HCT116 (cell line): ENCODE measurements at regions not wholly inside any gene's neighbourhood (a gene's known extent, or its start where the extent isn't known, plus 50 kb on each side); places are given as distances from the start of the nearest gene placed in this dataset.

Source experiments
- ATAC-seq: fragments of 200-7000 bp; cut with Tn5 transposase; 2 replicates; pipeline ENCODE4 v1.9.1; 2020; ENCODE audit warnings: mild to moderate bottlenecking, moderate library complexity
- BruUV-seq: library from RNA; stranded (reverse); fragments of 400-500 nt; replicated peaks from 2 replicates; lab custom pipeline; 2021; lab: Mats Ljungman, UMichigan
- CTCF ChIA-PET: fragments of 300-600 bp; sonication (Branson Sonifier 250); formaldehyde crosslinking; loops from one replicate; lab custom pipeline; 2021; ENCODE audit warnings: antibody characterized with exemption; lab: Charles Lee
- POLR2A ChIA-PET: fragments of 300-600, 350-600 bp; sonication (Branson Sonifier 250); formaldehyde crosslinking; loops from one replicate; lab custom pipeline; 2021; ENCODE audit warnings: antibody characterized with exemption; lab: Charles Lee
- RAD21 ChIA-PET, 2 experiments: fragments of 300-600 bp; sonication (Branson Sonifier 250); formaldehyde crosslinking; loops; one replicate each; lab custom pipeline; 2023; ENCODE audit warnings: low total read pairs in 2 of 2; ENCODE audit not compliant: uncharacterized antibody in 2 of 2, unreplicated experiment in 2 of 2, low non-redundant PET in 1 of 2; lab: Charles Lee
- DNase-seq: peaks from one replicate; pipeline ENCODE4 v3.0.0-alpha.2; 2010; ENCODE audit warnings: low read depth, low spot score
- H2AFZ ChIP-seq: fragments of 200-600 bp; shearing (Covaris generic), sonication (generic); 2 replicates; pipeline ENCODE4 v1.6.1; 2017; ENCODE audit warnings: low read depth, mixed run types, mixed read lengths, antibody characterized with exemption, low read length; ENCODE audit not compliant: poor library complexity, severe bottlenecking
- H3K27ac ChIP-seq: 2 replicates; pipeline ENCODE4 v1.5.1; 2012; ENCODE audit warnings: low read depth, low read length
- H3K27me3 ChIP-seq: fragments of 200-600 bp; sonication (generic); 2 replicates; pipeline ENCODE4 v1.6.1; 2016; ENCODE audit warnings: mixed run types, low read length, mixed read lengths; ENCODE audit not compliant: insufficient read depth
- H3K36me3 ChIP-seq, 2 experiments: fragments of 200-500 bp in 1 of 2; fragments of 200-600 bp in 1 of 2; sonication (Bioruptor generic) in 1 of 2; sonication (generic) in 1 of 2; 2 replicates each; pipeline versions ENCODE4 v1.5.1 to v1.6.1; 2014 to 2016; ENCODE audit warnings: low read length in 2 of 2, inconsistent platforms in 1 of 2, mixed read lengths in 1 of 2, mixed run types in 1 of 2; ENCODE audit not compliant: insufficient read depth in 2 of 2, control insufficient read depth in 1 of 2
- H3K4me1 ChIP-seq, 2 experiments: fragments of 200-600 bp in 1 of 2; sonication (generic) in 1 of 2; 2 replicates each; pipeline versions ENCODE4 v1.5.1 to v1.6.1; 2012 to 2017; ENCODE audit warnings: low read length in 2 of 2, inconsistent platforms in 1 of 2, mild to moderate bottlenecking in 1 of 2, mixed read lengths in 1 of 2, mixed run types in 1 of 2, moderate library complexity in 1 of 2; ENCODE audit not compliant: insufficient read depth in 2 of 2, control insufficient read depth in 1 of 2
- H3K4me2 ChIP-seq: fragments of 200-600 bp; sonication (generic); 2 replicates; pipeline ENCODE4 v1.6.1; 2017; ENCODE audit warnings: mixed run types, low read length, mixed read lengths
- H3K4me3 ChIP-seq, 2 experiments: fragments of 200-600 bp in 1 of 2; sonication (generic) in 1 of 2; replicated peaks in 1 of 2; 2 replicates each; pipeline ENCODE4 v1.5.1; 2011 to 2016; ENCODE audit warnings: low read length in 2 of 2, control low read depth in 1 of 2, low read depth in 1 of 2, mild to moderate bottlenecking in 1 of 2, mixed read lengths in 1 of 2, mixed run types in 1 of 2
- H3K79me2 ChIP-seq: fragments of 200-600 bp; sonication (generic); 2 replicates; pipeline ENCODE4 v1.6.1; 2017; ENCODE audit warnings: mild to moderate bottlenecking, mixed run types, low read length, moderate library complexity, mixed read lengths; ENCODE audit not compliant: insufficient read depth
- H3K9ac ChIP-seq: fragments of 200-600 bp; sonication (generic); 2 replicates; pipeline ENCODE4 v1.6.1; 2016; ENCODE audit warnings: low read length, mixed read lengths
- H3K9me2 ChIP-seq: fragments of 200-600 bp; sonication (generic), shearing (Covaris generic); 2 replicates; pipeline ENCODE4 v1.6.1; 2017; ENCODE audit warnings: mixed run types, mild to moderate bottlenecking, moderate library complexity; ENCODE audit not compliant: insufficient read depth
- H3K9me3 ChIP-seq, 2 experiments: fragments of 200-500 bp in 1 of 2; fragments of 200-600 bp in 1 of 2; sonication (Bioruptor generic) in 1 of 2; sonication (generic) in 1 of 2; 2 replicates each; pipeline ENCODE4 v1.6.1; 2014 to 2017; ENCODE audit warnings: low read length in 2 of 2, mixed read lengths in 2 of 2, inconsistent platforms in 1 of 2, low read depth in 1 of 2, mild to moderate bottlenecking in 1 of 2, mixed run types in 1 of 2, moderate library complexity in 1 of 2; ENCODE audit not compliant: control insufficient read depth in 1 of 2, insufficient read depth in 1 of 2
- H4K20me1 ChIP-seq: fragments of 200-600 bp; sonication (generic), shearing (Covaris generic); 2 replicates; pipeline ENCODE4 v1.6.1; 2017; ENCODE audit warnings: mixed run types, mild to moderate bottlenecking, moderate library complexity; ENCODE audit not compliant: insufficient read depth
- EGR1 ChIP-seq: IDR thresholded peaks from 2 replicates; pipeline ENCODE4 v1.6.1; 2012; ENCODE audit warnings: low read depth
- ELF1 ChIP-seq: IDR thresholded peaks from 2 replicates; pipeline ENCODE4 v1.6.1; 2012; ENCODE audit warnings: low read depth, borderline replicate concordance
- EZH2 ChIP-seq: fragments of 200-600 bp; sonication (generic); IDR thresholded peaks from 2 replicates; pipeline ENCODE4 v1.6.1; 2017; ENCODE audit warnings: antibody characterized with exemption, mixed run types
- EZH2phosphoT487 ChIP-seq: fragments of 200-600 bp; IDR thresholded peaks from 2 replicates; pipeline ENCODE4 v1.6.1; 2018; ENCODE audit warnings: antibody characterized with exemption, borderline replicate concordance
- FOSL1 ChIP-seq: IDR thresholded peaks from 2 replicates; pipeline ENCODE4 v1.6.1; 2012; ENCODE audit warnings: low read depth
- POLR2A ChIP-seq: IDR thresholded peaks from 2 replicates; pipeline ENCODE4 v1.7.0; 2011; ENCODE audit warnings: borderline replicate concordance; ENCODE audit not compliant: insufficient read depth, insufficient read length; ENCODE audit errors: extremely low read depth
- POLR2AphosphoS5 ChIP-seq: IDR thresholded peaks from 2 replicates; pipeline ENCODE4 v1.6.1; 2011; ENCODE audit warnings: mild to moderate bottlenecking, low read depth, low read length, moderate library complexity
- RAD21 ChIP-seq: IDR thresholded peaks from 2 replicates; pipeline ENCODE4 v1.6.1; 2012; ENCODE audit warnings: low read depth, mild to moderate bottlenecking
- SIN3A ChIP-seq: IDR thresholded peaks from 2 replicates; pipeline ENCODE4 v1.6.1; 2012; ENCODE audit warnings: low read depth
- SP1 ChIP-seq: IDR thresholded peaks from 2 replicates; pipeline ENCODE4 v1.6.1; 2012; ENCODE audit warnings: low read depth
- TCF7L2 ChIP-seq: IDR thresholded peaks from 2 replicates; pipeline ENCODE4 v1.7.0; 2011; ENCODE audit warnings: borderline replicate concordance, inconsistent platforms; ENCODE audit not compliant: insufficient read depth, insufficient read length; ENCODE audit errors: extremely low read depth
- YY1 ChIP-seq: IDR thresholded peaks from 2 replicates; pipeline ENCODE4 v1.6.1; 2011; ENCODE audit warnings: low read length, low read depth, moderate library complexity, mild to moderate bottlenecking; ENCODE audit not compliant: insufficient replicate concordance; ENCODE audit errors: extremely low read depth
- ZNF274 ChIP-seq: fragments of 200-500 bp; sonication (Bioruptor generic); IDR thresholded peaks from 2 replicates; pipeline ENCODE4 v1.6.1; 2014; ENCODE audit warnings: mild to moderate bottlenecking, low read depth, low read length, inconsistent platforms
- intact Hi-C: fragments of 100-400 bp; cut with micrococcal nuclease; formaldehyde crosslinking; loops from 2 replicates; pipeline ENCODE4 v1.10.0; 2022
- TF ChIP-seq, protein P1 (sequence below), 3 experiments: fragments of 200-600 bp in 1 of 3; sonication (generic) in 1 of 3; IDR thresholded peaks in 2 of 3; conservative IDR thresholded peaks in 1 of 3; 2 replicates each; pipeline ENCODE4 v1.5.1; 2012 to 2017; ENCODE audit warnings: low read depth in 2 of 3, low read length in 2 of 3, antibody characterized with exemption in 1 of 3, borderline replicate concordance in 1 of 3, control low read depth in 1 of 3, mild to moderate bottlenecking in 1 of 3, mixed read lengths in 1 of 3, mixed run types in 1 of 3, moderate library complexity in 1 of 3; ENCODE audit not compliant: insufficient read depth in 1 of 3
- TF ChIP-seq, protein P2 (sequence below): IDR thresholded peaks from 2 replicates; pipeline ENCODE4 v1.6.1; 2011; ENCODE audit warnings: mild to moderate bottlenecking, low read length, moderate library complexity; ENCODE audit not compliant: insufficient replicate concordance; ENCODE audit errors: extremely low read depth
- TF ChIP-seq, protein P3 (sequence below): IDR thresholded peaks from 2 replicates; pipeline ENCODE4 v1.6.1; 2012

DNA sequence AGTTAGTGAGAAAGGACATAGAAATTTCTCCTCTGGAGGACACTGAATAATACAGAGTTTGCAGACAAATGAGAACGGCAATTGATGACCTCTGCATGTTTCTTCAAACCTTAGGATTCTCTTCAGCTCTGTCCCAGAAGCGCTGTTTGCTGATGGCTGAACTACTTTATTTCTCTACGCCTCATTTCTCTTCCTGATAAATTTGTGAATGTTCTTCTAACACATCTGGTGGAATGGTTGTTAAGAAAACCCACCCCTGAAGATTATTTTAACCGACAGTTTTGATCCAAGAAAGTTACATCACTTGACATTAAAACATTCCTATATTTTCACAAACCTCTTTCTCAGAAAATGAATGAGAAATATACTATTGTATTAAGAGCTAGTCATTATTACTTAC is 1150.6 kb downstream of the DTWD2 start:
- no peak for DNase-seq
- no peak for ATAC-seq
- ChIA-PET RAD21 (no interaction called here), CTCF (no interaction called here), POLR2A (no interaction called here)
- no peaks in the 10 kb centered on the region for H4K20me1 ChIP-seq
- H3K36me3 ChIP-seq = no peaks in the 10 kb centered on the region
- no peak overlapping the region for H2AFZ ChIP-seq
- no peaks in the 10 kb centered on the region for H3K9me2 ChIP-seq
- BruUV-seq = no TSS peak
- no peaks in the 10 kb centered on the region for H3K9me3 ChIP-seq
- H3K79me2 ChIP-seq = no peaks in the 10 kb centered on the region
- H3K27ac ChIP-seq = no peak overlapping the region
- no peaks in the 10 kb centered on the region for H3K4me1 ChIP-seq
- no peaks in the 10 kb centered on the region for H3K27me3 ChIP-seq
- no peak overlapping the region for H3K4me2 ChIP-seq
- no peak overlapping the region for H3K9ac ChIP-seq
- TF ChIP-seq, protein P1, sequence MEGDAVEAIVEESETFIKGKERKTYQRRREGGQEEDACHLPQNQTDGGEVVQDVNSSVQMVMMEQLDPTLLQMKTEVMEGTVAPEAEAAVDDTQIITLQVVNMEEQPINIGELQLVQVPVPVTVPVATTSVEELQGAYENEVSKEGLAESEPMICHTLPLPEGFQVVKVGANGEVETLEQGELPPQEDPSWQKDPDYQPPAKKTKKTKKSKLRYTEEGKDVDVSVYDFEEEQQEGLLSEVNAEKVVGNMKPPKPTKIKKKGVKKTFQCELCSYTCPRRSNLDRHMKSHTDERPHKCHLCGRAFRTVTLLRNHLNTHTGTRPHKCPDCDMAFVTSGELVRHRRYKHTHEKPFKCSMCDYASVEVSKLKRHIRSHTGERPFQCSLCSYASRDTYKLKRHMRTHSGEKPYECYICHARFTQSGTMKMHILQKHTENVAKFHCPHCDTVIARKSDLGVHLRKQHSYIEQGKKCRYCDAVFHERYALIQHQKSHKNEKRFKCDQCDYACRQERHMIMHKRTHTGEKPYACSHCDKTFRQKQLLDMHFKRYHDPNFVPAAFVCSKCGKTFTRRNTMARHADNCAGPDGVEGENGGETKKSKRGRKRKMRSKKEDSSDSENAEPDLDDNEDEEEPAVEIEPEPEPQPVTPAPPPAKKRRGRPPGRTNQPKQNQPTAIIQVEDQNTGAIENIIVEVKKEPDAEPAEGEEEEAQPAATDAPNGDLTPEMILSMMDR (IDR thresholded peaks at IDR 0.05 in 2 of 3, conservative IDR thresholded peaks at IDR 0.05 in 1 of 3; ENCODE audit: borderline replicate concordance in 1 of 3, insufficient read depth in 1 of 3, low read depth in 2 of 3, low read length in 2 of 3) = no peak
- TF ChIP-seq, protein P2, sequence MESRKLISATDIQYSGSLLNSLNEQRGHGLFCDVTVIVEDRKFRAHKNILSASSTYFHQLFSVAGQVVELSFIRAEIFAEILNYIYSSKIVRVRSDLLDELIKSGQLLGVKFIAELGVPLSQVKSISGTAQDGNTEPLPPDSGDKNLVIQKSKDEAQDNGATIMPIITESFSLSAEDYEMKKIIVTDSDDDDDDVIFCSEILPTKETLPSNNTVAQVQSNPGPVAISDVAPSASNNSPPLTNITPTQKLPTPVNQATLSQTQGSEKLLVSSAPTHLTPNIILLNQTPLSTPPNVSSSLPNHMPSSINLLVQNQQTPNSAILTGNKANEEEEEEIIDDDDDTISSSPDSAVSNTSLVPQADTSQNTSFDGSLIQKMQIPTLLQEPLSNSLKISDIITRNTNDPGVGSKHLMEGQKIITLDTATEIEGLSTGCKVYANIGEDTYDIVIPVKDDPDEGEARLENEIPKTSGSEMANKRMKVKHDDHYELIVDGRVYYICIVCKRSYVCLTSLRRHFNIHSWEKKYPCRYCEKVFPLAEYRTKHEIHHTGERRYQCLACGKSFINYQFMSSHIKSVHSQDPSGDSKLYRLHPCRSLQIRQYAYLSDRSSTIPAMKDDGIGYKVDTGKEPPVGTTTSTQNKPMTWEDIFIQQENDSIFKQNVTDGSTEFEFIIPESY = no peak
- TF ChIP-seq SIN3A = no peak
- TF ChIP-seq POLR2AphosphoS5 = no peak
- TF ChIP-seq TCF7L2 = no peak
- TF ChIP-seq FOSL1 = no peak
- TF ChIP-seq EGR1 = no peak
- TF ChIP-seq ELF1 = no peak
- no peak for TF ChIP-seq EZH2
- TF ChIP-seq SP1 = no peak
- TF ChIP-seq ZNF274 = no peak
- no peak for TF ChIP-seq YY1
- TF ChIP-seq, protein P3, sequence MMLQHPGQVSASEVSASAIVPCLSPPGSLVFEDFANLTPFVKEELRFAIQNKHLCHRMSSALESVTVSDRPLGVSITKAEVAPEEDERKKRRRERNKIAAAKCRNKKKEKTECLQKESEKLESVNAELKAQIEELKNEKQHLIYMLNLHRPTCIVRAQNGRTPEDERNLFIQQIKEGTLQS = no peak
- TF ChIP-seq POLR2A = no peak
- TF ChIP-seq EZH2phosphoT487 = no peak
- TF ChIP-seq RAD21 = no peak
- intact Hi-C loops = no loop called here
- no peak overlapping the region for H3K4me3 ChIP-seq
